ENCODE measurements at regions not wholly inside any gene's neighbourhood (a gene's known extent, or its start where the extent isn't known, plus 50 kb on each side); places are given as distances from the start of the nearest gene placed in this dataset.

DNA sequence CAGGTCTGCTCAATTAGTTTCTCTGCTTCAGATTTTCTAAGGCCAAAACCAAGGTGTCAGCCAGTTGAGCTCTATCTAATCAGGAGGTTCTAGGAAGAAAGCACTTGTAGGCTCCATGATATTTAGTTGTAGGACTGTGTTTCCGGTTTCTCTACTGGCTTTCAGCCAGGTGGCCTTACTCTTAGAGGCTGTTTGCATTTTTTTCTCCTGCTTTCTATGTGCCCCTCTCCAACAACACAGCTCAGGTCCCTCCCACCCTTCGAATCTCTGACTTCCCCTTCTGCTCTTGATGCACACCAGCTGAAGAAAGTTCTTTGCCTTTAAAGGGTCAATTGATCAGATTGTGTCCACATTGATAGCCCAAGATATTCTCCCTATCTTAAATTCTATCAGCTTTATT lies 245.2 kb downstream of the RAB28 start (continued):
- TF ChIP-seq ASH2L (IDR thresholded peaks at IDR 0.05; ENCODE audit: low read length) (no peak), SP2 (IDR thresholded peaks at IDR 0.05; ENCODE audit: low read length) (no peak), TAF1 (IDR thresholded peaks at IDR 0.05; ENCODE audit: low read depth, low read length) (no peak)
